Ovary (tissue), 7 donors: ENCODE measurements at regions not wholly inside any gene's neighbourhood (a gene's known extent, or its start where the extent isn't known, plus 50 kb on each side); places are given as distances from the start of the nearest gene placed in this dataset.

ENCODE experiments used
- DNase-seq, 5 donors: peaks; one replicate each; pipeline ENCODE4 v3.0.0-alpha.2; 2019 to 2020
- H3K27ac ChIP-seq, 2 donors: fragments of 200-600 bp; one replicate each; pipeline versions ENCODE4 v1.5.1 to v1.8.0; 2019 to 2022
- H3K27me3 ChIP-seq: fragments of 200-600 bp; one replicate; pipeline ENCODE4 v1.8.0; 2022
- H3K36me3 ChIP-seq: fragments of 200-600 bp; sonication (generic); one replicate; pipeline ENCODE4 v1.5.1; 2019
- H3K4me1 ChIP-seq: one replicate; pipeline ENCODE4 v1.8.1; 2013; ENCODE audit warnings: mild to moderate bottlenecking, moderate library complexity; ENCODE audit not compliant: insufficient read depth
- H3K4me3 ChIP-seq: fragments of 200-600 bp; sonication (generic); one replicate; pipeline ENCODE4 v1.5.1; 2017
- H3K9me3 ChIP-seq, 2 donors: fragments of 200-600 bp in 1 of 2; sonication (generic) in 1 of 2; one replicate each; pipeline versions ENCODE4 v1.5.1 to v1.8.1; 2013 to 2019; ENCODE audit warnings: mild to moderate bottlenecking in 1 of 2, moderate library complexity in 1 of 2
- EP300 ChIP-seq: sonication (generic); formaldehyde crosslinking; IDR thresholded peaks from one replicate; pipeline ENCODE4 v1.6.1; 2017; ENCODE audit warnings: antibody characterized with exemption
- POLR2A ChIP-seq: fragments of 450-650 bp; IDR thresholded peaks from one replicate; pipeline ENCODE4 v1.6.1; 2017; ENCODE audit warnings: antibody characterized with exemption, mild to moderate bottlenecking, moderate library complexity
- WGBS, 3 donors: extraction: QIAGEN DNeasy Blood & Tissue Kit in 1 of 3; methylation state at CpG; one replicate each; pipeline versions ENCODE4 v1.1.5 to v1.1.7; 2013 to 2017; 5-methylcytosine and 5-hydroxymethylcytosine counted together
- intact Hi-C, 4 donors: fragments of 100-400 bp; cut with DNase I; formaldehyde crosslinking; loops; one replicate each; pipeline versions ENCODE4 v1.11.0 to v1.15.1; 2022 to 2023
- TF ChIP-seq, protein P1 (sequence below), 3 donors: fragments of 450-650 bp in 2 of 3; fragments of 200-600 bp in 1 of 3; IDR thresholded peaks; one replicate each; pipeline versions ENCODE4 v1.5.1 to v1.8.0; 2016 to 2022; ENCODE audit warnings: antibody characterized with exemption in 3 of 3, mild to moderate bottlenecking in 1 of 3
- donor health status: DM: no; HTN: no; CAD: no; lungs with moderate emphysema.
- donor health status: DM: no; HTN: no; CAD: no.
- donor health status: Bipolar disorder and iron deficiency.
- donor health status: DM: no; HTN: no; CAD: no.
- donor health status: DM: yes; HTN: yes; CAD: no.

DNA sequence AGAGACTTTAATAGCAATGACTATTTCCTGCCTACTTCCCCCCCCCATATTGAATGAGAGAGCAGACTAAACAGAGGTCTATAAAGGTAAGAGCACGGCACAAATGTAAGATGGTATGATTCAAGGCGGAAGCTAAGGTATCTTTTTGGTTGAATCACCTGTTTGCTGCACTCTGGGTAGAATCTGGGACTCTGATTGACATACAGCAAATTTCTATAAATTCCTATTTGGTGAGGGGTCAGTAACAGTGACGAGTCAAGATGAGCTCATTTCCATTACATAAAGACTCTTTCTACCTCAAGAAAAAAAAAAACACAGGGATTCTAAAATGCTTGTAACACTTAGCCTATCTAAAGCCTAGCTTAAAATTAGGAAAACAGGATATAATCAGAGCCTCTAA lies 297.3 kb downstream of the TNS1 start:
- H3K27ac ChIP-seq, result no peak overlapping the region

DNA sequence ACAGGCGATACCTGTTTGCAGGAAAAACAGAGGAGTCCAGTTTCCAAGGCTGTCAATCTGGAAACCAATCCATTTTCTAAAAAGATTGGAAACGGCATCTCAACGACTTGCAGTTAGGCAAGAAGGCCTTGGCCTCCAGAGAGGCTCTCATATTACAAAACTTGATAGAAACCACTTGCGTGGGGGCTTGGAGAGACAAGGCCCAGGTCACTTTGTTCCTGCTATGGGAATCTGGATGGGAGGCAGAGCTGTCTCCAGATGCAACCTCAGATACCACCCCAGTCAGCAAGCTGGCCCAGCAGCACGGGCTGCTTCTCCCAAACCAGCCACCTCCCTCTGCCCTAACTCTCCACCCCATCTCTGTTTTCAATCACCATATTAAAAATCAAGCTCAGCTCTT lies 298.8 kb downstream of the TNS1 start:
- no peak for DNase-seq
- TF ChIP-seq POLR2A (no peak), EP300 (no peak)
- TF ChIP-seq, protein P1, sequence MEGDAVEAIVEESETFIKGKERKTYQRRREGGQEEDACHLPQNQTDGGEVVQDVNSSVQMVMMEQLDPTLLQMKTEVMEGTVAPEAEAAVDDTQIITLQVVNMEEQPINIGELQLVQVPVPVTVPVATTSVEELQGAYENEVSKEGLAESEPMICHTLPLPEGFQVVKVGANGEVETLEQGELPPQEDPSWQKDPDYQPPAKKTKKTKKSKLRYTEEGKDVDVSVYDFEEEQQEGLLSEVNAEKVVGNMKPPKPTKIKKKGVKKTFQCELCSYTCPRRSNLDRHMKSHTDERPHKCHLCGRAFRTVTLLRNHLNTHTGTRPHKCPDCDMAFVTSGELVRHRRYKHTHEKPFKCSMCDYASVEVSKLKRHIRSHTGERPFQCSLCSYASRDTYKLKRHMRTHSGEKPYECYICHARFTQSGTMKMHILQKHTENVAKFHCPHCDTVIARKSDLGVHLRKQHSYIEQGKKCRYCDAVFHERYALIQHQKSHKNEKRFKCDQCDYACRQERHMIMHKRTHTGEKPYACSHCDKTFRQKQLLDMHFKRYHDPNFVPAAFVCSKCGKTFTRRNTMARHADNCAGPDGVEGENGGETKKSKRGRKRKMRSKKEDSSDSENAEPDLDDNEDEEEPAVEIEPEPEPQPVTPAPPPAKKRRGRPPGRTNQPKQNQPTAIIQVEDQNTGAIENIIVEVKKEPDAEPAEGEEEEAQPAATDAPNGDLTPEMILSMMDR (IDR thresholded peaks at IDR 0.05), result no peak
- intact Hi-C loops, result no loop called here
- no peaks in the 10 kb centered on the region for H3K9me3 ChIP-seq
- peaks cover 4% of the 10 kb centered on the region for H3K4me1 ChIP-seq
- H3K4me3 ChIP-seq, result no peak overlapping the region
- no peaks in the 10 kb centered on the region for H3K27me3 ChIP-seq
- no peaks in the 10 kb centered on the region for H3K36me3 ChIP-seq
- no peak overlapping the region for H3K27ac ChIP-seq
- WGBS, 3 donors, result 73 to 86% (median 79%) methylated on average over 5 of the region's 5 CpGs

More for the DNA sequence above, 297.3 kb downstream of the TNS1 start:
- Histone ChIP-seq H3K9me3 (no peaks in the 10 kb centered on the region), H3K36me3 (no peaks in the 10 kb centered on the region), H3K4me1 (peaks cover 12% of the 10 kb centered on the region), H3K27me3 (no peaks in the 10 kb centered on the region), H3K4me3 (no peak overlapping the region)
- no peak for TF ChIP-seq EP300
- TF ChIP-seq, protein P1 (IDR thresholded peaks at IDR 0.05), result no peak
- no peak for TF ChIP-seq POLR2A
- WGBS, 3 donors, result 63 to 90% (median 64%) methylated on average over 3 of the region's 3 CpGs
- DNase-seq, result no peak
- intact Hi-C loops, result loop anchor here in 1 of 4 donors (5.0 kb wide), 1 partner anchor 53 kb away; no protein-coding TSS in a partner anchor

DNA sequence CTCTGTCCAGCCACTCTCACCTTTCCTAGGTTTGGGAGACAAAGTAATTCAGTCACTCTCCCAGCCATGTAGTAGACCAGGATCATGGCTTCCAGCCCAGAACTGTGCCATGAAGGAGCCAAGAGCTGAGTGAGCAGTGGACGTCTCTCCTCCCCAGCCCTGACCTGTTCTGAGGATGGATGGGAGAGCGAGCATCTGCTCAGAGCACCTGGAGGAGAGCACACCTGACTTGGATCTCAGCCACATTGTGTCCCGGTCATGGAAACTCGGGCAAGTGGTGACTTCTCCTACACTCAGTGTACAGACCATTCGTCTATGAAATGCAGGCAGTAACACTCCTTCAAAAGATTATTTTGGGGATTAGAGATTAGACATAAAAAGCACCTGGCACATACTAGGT lies 299.7 kb downstream of the TNS1 start:
- no peak overlapping the region for H3K27ac ChIP-seq
- TF ChIP-seq, protein P1 (IDR thresholded peaks at IDR 0.05), result no peak
- TF ChIP-seq POLR2A (no peak), EP300 (no peak)

DNA sequence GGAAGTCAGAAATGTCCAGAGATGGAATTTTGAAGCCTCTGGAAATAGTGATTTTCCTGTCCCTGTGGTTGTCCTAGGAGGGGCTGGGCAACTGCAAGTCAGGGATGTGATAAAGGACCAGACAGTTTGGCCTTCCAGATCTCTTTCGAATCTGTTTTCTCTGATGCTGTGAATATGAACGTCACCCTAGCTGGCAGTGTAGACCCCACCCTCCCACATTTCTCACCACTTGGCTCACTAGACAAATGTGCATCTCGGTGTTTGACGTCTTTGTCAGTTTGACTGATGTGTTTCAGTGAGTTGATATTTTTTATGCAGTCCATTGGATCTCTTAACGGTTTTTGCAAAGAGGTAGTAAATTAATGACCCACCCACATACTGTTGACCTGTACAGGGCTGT lies 301.2 kb downstream of the TNS1 start:
- DNase-seq, result no peak
- no peak overlapping the region for H3K4me3 ChIP-seq
- no peaks in the 10 kb centered on the region for H3K9me3 ChIP-seq
- intact Hi-C loops, result no loop called here
- TF ChIP-seq, protein P1 (IDR thresholded peaks at IDR 0.05), result no peak
- TF ChIP-seq EP300, result no peak
- TF ChIP-seq POLR2A, result no peak
- H3K36me3 ChIP-seq, result no peaks in the 10 kb centered on the region
- WGBS, 3 donors, result 80 to 85% (median 84%) methylated on average over 5 of the region's 5 CpGs
- no peaks in the 10 kb centered on the region for H3K27me3 ChIP-seq
- no peak overlapping the region for H3K27ac ChIP-seq
- peaks cover 8% of the 10 kb centered on the region for H3K4me1 ChIP-seq

More for the DNA sequence above, 299.7 kb downstream of the TNS1 start:
- Histone ChIP-seq H3K4me3 (no peak overlapping the region), H3K4me1 (peaks cover 10% of the 10 kb centered on the region), H3K27me3 (no peaks in the 10 kb centered on the region), H3K9me3 (no peaks in the 10 kb centered on the region), H3K36me3 (no peaks in the 10 kb centered on the region)
- DNase-seq, result no peak
- 90 to 93% (median 91%) methylated on average over 5 of the region's 5 CpGs for WGBS, 3 donors
- intact Hi-C loops, result no loop called here
